ENCODE measurements at regions not wholly inside any gene's neighbourhood (a gene's known extent, or its start where the extent isn't known, plus 50 kb on each side); places are given as distances from the start of the nearest gene placed in this dataset.
"Not testable (repeated sequence)": the region's sequence is repeated elsewhere in the genome, so short reads cannot be mapped to it uniquely, and the experiment has no call there.

DNA sequence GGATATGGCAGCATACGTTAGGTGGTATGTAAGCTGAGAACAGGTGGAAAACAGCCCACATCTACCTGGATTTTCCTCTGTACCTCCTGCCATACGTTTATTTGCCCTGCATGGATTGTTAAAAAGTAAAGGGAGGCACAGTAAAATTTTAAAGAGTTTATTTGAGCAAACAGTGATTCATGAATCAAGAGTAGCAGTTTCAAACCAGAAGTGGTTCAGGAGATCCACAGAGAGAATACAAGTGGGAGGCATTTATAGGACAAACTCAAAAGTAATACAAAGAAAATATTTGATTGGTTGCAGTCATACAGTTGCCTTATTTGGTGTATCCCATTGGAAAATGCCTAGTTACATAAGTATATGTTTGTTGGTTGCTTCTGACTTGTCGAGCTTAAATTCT lies 117.6 kb downstream of the FAM170A start:
- Mint-ChIP-seq H3K4me1 (ENCODE audit: low read depth) (no peaks in the 10 kb centered on the region), H3K4me3 (ENCODE audit: low read depth) (no peak overlapping the region), H3K27me3 (no peaks in the 10 kb centered on the region), H3K27ac (no peak overlapping the region), H3K36me3 (ENCODE audit: insufficient read depth) (no peaks in the 10 kb centered on the region), H3K9me3 (ENCODE audit: low read depth) (no peaks in the 10 kb centered on the region)
- DNase-seq (ENCODE audit: low spot score, unreplicated experiment): no peak
- TF ChIP-seq, protein P1, sequence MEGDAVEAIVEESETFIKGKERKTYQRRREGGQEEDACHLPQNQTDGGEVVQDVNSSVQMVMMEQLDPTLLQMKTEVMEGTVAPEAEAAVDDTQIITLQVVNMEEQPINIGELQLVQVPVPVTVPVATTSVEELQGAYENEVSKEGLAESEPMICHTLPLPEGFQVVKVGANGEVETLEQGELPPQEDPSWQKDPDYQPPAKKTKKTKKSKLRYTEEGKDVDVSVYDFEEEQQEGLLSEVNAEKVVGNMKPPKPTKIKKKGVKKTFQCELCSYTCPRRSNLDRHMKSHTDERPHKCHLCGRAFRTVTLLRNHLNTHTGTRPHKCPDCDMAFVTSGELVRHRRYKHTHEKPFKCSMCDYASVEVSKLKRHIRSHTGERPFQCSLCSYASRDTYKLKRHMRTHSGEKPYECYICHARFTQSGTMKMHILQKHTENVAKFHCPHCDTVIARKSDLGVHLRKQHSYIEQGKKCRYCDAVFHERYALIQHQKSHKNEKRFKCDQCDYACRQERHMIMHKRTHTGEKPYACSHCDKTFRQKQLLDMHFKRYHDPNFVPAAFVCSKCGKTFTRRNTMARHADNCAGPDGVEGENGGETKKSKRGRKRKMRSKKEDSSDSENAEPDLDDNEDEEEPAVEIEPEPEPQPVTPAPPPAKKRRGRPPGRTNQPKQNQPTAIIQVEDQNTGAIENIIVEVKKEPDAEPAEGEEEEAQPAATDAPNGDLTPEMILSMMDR (IDR thresholded peaks at IDR 0.05; ENCODE audit: unreplicated experiment): no peak

GRCh38 chr5:119750887-119751733 lies 121.8 kb downstream of the FAM170A start:
- Mint-ChIP-seq H3K27ac (no peak overlapping the region), H3K4me1 (ENCODE audit: low read depth) (no peaks in the 10 kb centered on the region), H3K4me3 (ENCODE audit: low read depth) (no peak overlapping the region), H3K9me3 (ENCODE audit: low read depth) (peaks cover 6% of the 10 kb centered on the region), H3K27me3 (no peaks in the 10 kb centered on the region), H3K36me3 (ENCODE audit: insufficient read depth) (no peaks in the 10 kb centered on the region)
- DNase-seq (ENCODE audit: low spot score, unreplicated experiment): no peak
- TF ChIP-seq, protein P1 (IDR thresholded peaks at IDR 0.05; ENCODE audit: unreplicated experiment): no peak

- H3K36me3 Mint-ChIP-seq (ENCODE audit: insufficient read depth): no peaks in the 10 kb centered on the region
- H3K4me3 Mint-ChIP-seq (ENCODE audit: low read depth): no peak overlapping the region
- DNase-seq (ENCODE audit: low spot score, unreplicated experiment): no peak
- no peaks in the 10 kb centered on the region for H3K27me3 Mint-ChIP-seq
- TF ChIP-seq, protein P1 (IDR thresholded peaks at IDR 0.05; ENCODE audit: unreplicated experiment): no peak
- peaks cover 6% of the 10 kb centered on the region for H3K9me3 Mint-ChIP-seq (ENCODE audit: low read depth)
- no peaks in the 10 kb centered on the region for H3K4me1 Mint-ChIP-seq (ENCODE audit: low read depth)
- no peak overlapping the region for H3K27ac Mint-ChIP-seq
Observed at GRCh38 chr5:119751734-119752094, 122.4 kb downstream of the FAM170A start.

- no peak for DNase-seq (ENCODE audit: low spot score, unreplicated experiment)
- no peak overlapping the region for H3K4me3 Mint-ChIP-seq (ENCODE audit: low read depth)
- no peaks in the 10 kb centered on the region for H3K36me3 Mint-ChIP-seq (ENCODE audit: insufficient read depth)
- H3K4me1 Mint-ChIP-seq (ENCODE audit: low read depth): no peaks in the 10 kb centered on the region
- no peak overlapping the region for H3K27ac Mint-ChIP-seq
- peaks cover 6% of the 10 kb centered on the region for H3K9me3 Mint-ChIP-seq (ENCODE audit: low read depth)
- no peaks in the 10 kb centered on the region for H3K27me3 Mint-ChIP-seq
- TF ChIP-seq, protein P1 (IDR thresholded peaks at IDR 0.05; ENCODE audit: unreplicated experiment): no peak
Observed at GRCh38 chr5:119752921-119753886, 123.8 kb downstream of the FAM170A start.

DNA sequence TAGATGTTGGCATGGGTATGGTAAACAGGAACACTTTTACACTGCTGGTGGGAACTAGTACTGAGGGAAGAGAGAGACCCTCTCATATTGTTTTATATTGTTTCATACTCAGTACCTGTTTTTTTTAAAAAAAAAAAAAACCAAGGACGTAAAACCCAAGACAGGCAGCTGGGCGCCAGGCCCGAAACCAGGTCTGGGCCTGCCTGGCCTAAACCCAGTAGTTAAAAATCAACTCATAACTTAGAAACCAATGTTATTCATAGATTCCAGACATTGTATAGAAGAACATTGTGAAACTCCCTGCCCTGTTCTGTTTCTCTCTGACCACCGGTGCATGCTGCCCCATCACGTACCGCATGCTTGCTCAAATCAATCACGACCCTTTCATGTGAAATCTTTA lies 125.5 kb downstream of the FAM170A start:
- H3K9me3 Mint-ChIP-seq (ENCODE audit: low read depth); H3K36me3 Mint-ChIP-seq (ENCODE audit: insufficient read depth); H3K4me1 Mint-ChIP-seq (ENCODE audit: low read depth); H3K4me3 Mint-ChIP-seq (ENCODE audit: low read depth); H3K27ac Mint-ChIP-seq; DNase-seq (ENCODE audit: low spot score, unreplicated experiment); H3K27me3 Mint-ChIP-seq: not testable (repeated sequence)

All from progenitor cell of endocrine pancreas (in vitro differentiated cells).